Panc1 (cell line): ENCODE measurements at regions not wholly inside any gene's neighbourhood (a gene's known extent, or its start where the extent isn't known, plus 50 kb on each side); places are given as distances from the start of the nearest gene placed in this dataset.

Source experiments
- ATAC-seq: fragments of 200-7000 bp; cut with Tn5 transposase; 2 replicates; pipeline ENCODE4 v1.9.1; 2020; ENCODE audit warnings: mild to moderate bottlenecking, moderate library complexity
- BruUV-seq: library from RNA; stranded (reverse); fragments of 400-500 nt; replicated peaks from 2 replicates; lab custom pipeline; 2021; lab: Mats Ljungman, UMichigan
- CTCF ChIA-PET: fragments of 300-600 bp; sonication (Branson Sonifier 250); formaldehyde crosslinking; loops from one replicate; lab custom pipeline; 2022; ENCODE audit warnings: antibody characterized with exemption; lab: Charles Lee
- POLR2A ChIA-PET: fragments of 300-600 bp; sonication (Branson Sonifier 250); formaldehyde crosslinking; loops from one replicate; lab custom pipeline; 2022; ENCODE audit warnings: antibody characterized with exemption; lab: Charles Lee
- DNase-seq: peaks from one replicate; pipeline ENCODE4 v3.0.0-alpha.2; 2010; ENCODE audit warnings: low read depth, low spot score
- H3K27ac ChIP-seq: 2 replicates; pipeline ENCODE4 v1.5.1; 2011; ENCODE audit warnings: mild to moderate bottlenecking, low read length, inconsistent platforms
- H3K27me3 ChIP-seq: fragments of 200-500 bp; sonication (Bioruptor generic); 2 replicates; pipeline ENCODE4 v1.6.0; 2014; ENCODE audit warnings: low read length, inconsistent platforms; ENCODE audit not compliant: control insufficient read depth, insufficient read depth
- H3K36me3 ChIP-seq: fragments of 200-500 bp; sonication (Bioruptor generic); 2 replicates; pipeline ENCODE4 v1.5.1; 2014; ENCODE audit warnings: inconsistent platforms, mild to moderate bottlenecking, low read length, moderate library complexity; ENCODE audit not compliant: control insufficient read depth, insufficient read depth
- H3K4me1 ChIP-seq: 2 replicates; pipeline ENCODE4 v1.5.1; 2011; ENCODE audit warnings: inconsistent platforms, mild to moderate bottlenecking, low read length, moderate library complexity; ENCODE audit not compliant: control insufficient read depth, insufficient read depth
- H3K4me3 ChIP-seq, 2 experiments: 2 replicates each; pipeline ENCODE4 v1.5.1; 2011 to 2012; ENCODE audit warnings: low read depth in 2 of 2, low read length in 2 of 2, mild to moderate bottlenecking in 2 of 2, inconsistent platforms in 1 of 2, moderate library complexity in 1 of 2
- H3K9me3 ChIP-seq: fragments of 200-500 bp; sonication (Bioruptor generic); 2 replicates; pipeline ENCODE4 v1.5.1; 2014; ENCODE audit warnings: low read depth, mild to moderate bottlenecking, inconsistent platforms, low read length, moderate library complexity; ENCODE audit not compliant: control insufficient read depth, insufficient read depth
- CTCF ChIP-seq: fragments of 450-650 bp; IDR thresholded peaks from 2 replicates; pipeline ENCODE4 v1.5.1; 2017; ENCODE audit warnings: mild to moderate bottlenecking
- POLR2AphosphoS5 ChIP-seq: IDR thresholded peaks from 2 replicates; pipeline ENCODE4 v1.6.1; 2012; ENCODE audit warnings: mild to moderate bottlenecking, low read depth, low read length, moderate library complexity
- REST ChIP-seq, 2 experiments: IDR thresholded peaks; 2 replicates each; pipeline ENCODE4 v1.6.1; 2011 to 2012; ENCODE audit warnings: low read depth in 2 of 2, control low read depth in 1 of 2, low read length in 1 of 2, mild to moderate bottlenecking in 1 of 2, moderate library complexity in 1 of 2; ENCODE audit not compliant: insufficient read depth in 1 of 2
- SIN3A ChIP-seq: IDR thresholded peaks from 2 replicates; pipeline ENCODE4 v1.6.1; 2012; ENCODE audit warnings: low read depth, mild to moderate bottlenecking, low read length, moderate library complexity, borderline replicate concordance; ENCODE audit not compliant: insufficient read depth
- TCF7L2 ChIP-seq: IDR thresholded peaks from 2 replicates; pipeline ENCODE4 v1.6.1; 2011; ENCODE audit warnings: mild to moderate bottlenecking, low read depth, low read length, inconsistent platforms
- in situ Hi-C: cut with HindIII; loops from 2 replicates; pipeline ENCODE4 v1.10.0; 2016; ENCODE audit warnings: low sequenced_read_pairs, low pct_unique_long_range_greater_than_20kb
- intact Hi-C: fragments of 100-400 bp; cut with micrococcal nuclease; formaldehyde crosslinking; loops from one replicate; pipeline ENCODE4 v1.10.0; 2022; ENCODE audit not compliant: unreplicated experiment

- CTCF ChIA-PET: no interaction called here
- Histone ChIP-seq H3K4me3 (no peak overlapping the region), H3K36me3 (no peaks in the 10 kb centered on the region), H3K4me1 (no peaks in the 10 kb centered on the region), H3K27me3 (no peaks in the 10 kb centered on the region), H3K9me3 (no peaks in the 10 kb centered on the region), H3K27ac (no peak overlapping the region)
- POLR2A ChIA-PET: no interaction called here
- in situ Hi-C loops (no loop called here), intact Hi-C loops (no loop called here)
- no peak for DNase-seq
- TF ChIP-seq TCF7L2: no peak
- TF ChIP-seq POLR2AphosphoS5: no peak
- no peak for TF ChIP-seq SIN3A
- no peak for TF ChIP-seq CTCF
- no peak for TF ChIP-seq REST (IDR thresholded peaks at IDR 0.05; ENCODE audit: insufficient read depth in 1 of 2, low read depth in 2 of 2, low read length in 1 of 2)
- no TSS peak for BruUV-seq
- ATAC-seq: no peak
Measured at GRCh38 chr6:167554854-167555253, 230.0 kb downstream of the TTLL2 start.

GRCh38 chr6:167555836-167556235 is 230.9 kb downstream of the TTLL2 start:
- CTCF ChIA-PET: no interaction called here
- H3K4me3 ChIP-seq: no peak overlapping the region
- ATAC-seq (no peak), DNase-seq (no peak)
- H3K27me3 ChIP-seq: no peaks in the 10 kb centered on the region
- no peaks in the 10 kb centered on the region for H3K36me3 ChIP-seq
- in situ Hi-C loops (no loop called here), intact Hi-C loops (no loop called here)
- no peaks in the 10 kb centered on the region for H3K9me3 ChIP-seq
- H3K27ac ChIP-seq: no peak overlapping the region
- POLR2A ChIA-PET: no interaction called here
- TF ChIP-seq CTCF (no peak), POLR2AphosphoS5 (no peak), TCF7L2 (no peak), SIN3A (no peak), REST (IDR thresholded peaks at IDR 0.05; ENCODE audit: insufficient read depth in 1 of 2, low read depth in 2 of 2, low read length in 1 of 2) (no peak)
- no peaks in the 10 kb centered on the region for H3K4me1 ChIP-seq
- no TSS peak for BruUV-seq
